Lung (tissue), 11 donors: ENCODE measurements at regions not wholly inside any gene's neighbourhood (a gene's known extent, or its start where the extent isn't known, plus 50 kb on each side); places are given as distances from the start of the nearest gene placed in this dataset.

Experiments used
- ATAC-seq: fragments of 200-7000 bp; cut with Tn5 transposase; one replicate; pipeline ENCODE4 v1.9.1; 2020; ENCODE audit warnings: moderate number of reproducible peaks; ENCODE audit not compliant: insufficient read depth, low FRiP score
- DNase-seq, 3 donors: peaks; one replicate each; pipeline ENCODE4 v3.0.0-alpha.2; 2013 to 2017
- H3K27ac ChIP-seq, 2 donors: one replicate each; pipeline ENCODE4 v1.5.1; 2013; ENCODE audit warnings: mild to moderate bottlenecking in 2 of 2, moderate library complexity in 2 of 2, control low read depth in 1 of 2, inconsistent platforms in 1 of 2, low read depth in 1 of 2, low read length in 1 of 2
- H3K27me3 ChIP-seq, 3 donors: one replicate each; pipeline ENCODE4 v1.5.1; 2013; ENCODE audit warnings: low read length in 2 of 3; ENCODE audit not compliant: control insufficient read depth in 3 of 3, insufficient read depth in 3 of 3
- H3K36me3 ChIP-seq, 4 donors: one replicate each; pipeline ENCODE4 v1.5.1; 2013; ENCODE audit warnings: low read length in 4 of 4, mild to moderate bottlenecking in 1 of 4, moderate library complexity in 1 of 4; ENCODE audit not compliant: control insufficient read depth in 4 of 4, insufficient read depth in 4 of 4
- H3K4me1 ChIP-seq, 5 donors: one replicate each; pipeline ENCODE4 v1.5.1; 2013; ENCODE audit warnings: low read length in 5 of 5, mild to moderate bottlenecking in 2 of 5, moderate library complexity in 1 of 5; ENCODE audit not compliant: control insufficient read depth in 5 of 5, insufficient read depth in 5 of 5
- H3K4me3 ChIP-seq: one replicate; pipeline ENCODE4 v1.5.1; 2013; ENCODE audit warnings: mild to moderate bottlenecking, control low read depth, moderate library complexity
- H3K9ac ChIP-seq, 2 donors: one replicate each; pipeline ENCODE4 v1.5.1; 2013; ENCODE audit warnings: low read length in 2 of 2, control low read depth in 1 of 2; ENCODE audit not compliant: insufficient read depth in 1 of 2
- H3K9me3 ChIP-seq, 4 donors: one replicate each; pipeline ENCODE4 v1.5.1; 2013; ENCODE audit warnings: low read length in 3 of 4, mild to moderate bottlenecking in 1 of 4, moderate library complexity in 1 of 4; ENCODE audit not compliant: control insufficient read depth in 4 of 4, insufficient read depth in 3 of 4
- WGBS, 2 donors: extraction: QIAGEN DNeasy Blood & Tissue Kit; methylation state at CpG; one replicate each; pipeline ENCODE4 v1.1.7; 2013; 5-methylcytosine and 5-hydroxymethylcytosine counted together
- TF ChIP-seq, protein P1 (sequence below): IDR thresholded peaks from 2 replicates; pipeline ENCODE4 v1.5.1; 2012; ENCODE audit warnings: mild to moderate bottlenecking; ENCODE audit errors: control extremely low read depth, extremely low read depth
- donor health status: control.
- donor health status: control.
- donor health status: Bipolar disorder and iron deficiency.
- donor health status: healthy.
- donor health status: DM: yes; HTN: yes; CAD: no.

DNA sequence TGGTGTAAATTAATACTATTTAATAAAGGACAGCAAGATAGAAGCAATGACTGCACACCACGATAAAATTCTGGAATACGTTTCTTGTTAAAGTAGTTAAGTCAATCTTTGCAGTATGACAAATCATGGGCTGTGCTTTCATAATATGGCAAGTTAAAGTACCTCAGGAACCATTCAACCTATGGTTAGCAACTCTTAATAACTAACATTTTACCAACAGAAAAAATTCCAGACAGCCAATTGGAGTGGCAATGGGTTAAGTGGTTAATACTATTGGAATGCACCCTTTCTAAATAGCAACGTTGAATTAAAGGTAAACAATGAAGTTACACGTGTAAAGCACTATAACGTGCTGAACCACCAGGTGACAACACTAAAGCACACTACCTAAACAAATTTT, 72.4 kb upstream of the ZCCHC13 start:
- H3K4me3 ChIP-seq, result no peak overlapping the region
- TF ChIP-seq, protein P1, sequence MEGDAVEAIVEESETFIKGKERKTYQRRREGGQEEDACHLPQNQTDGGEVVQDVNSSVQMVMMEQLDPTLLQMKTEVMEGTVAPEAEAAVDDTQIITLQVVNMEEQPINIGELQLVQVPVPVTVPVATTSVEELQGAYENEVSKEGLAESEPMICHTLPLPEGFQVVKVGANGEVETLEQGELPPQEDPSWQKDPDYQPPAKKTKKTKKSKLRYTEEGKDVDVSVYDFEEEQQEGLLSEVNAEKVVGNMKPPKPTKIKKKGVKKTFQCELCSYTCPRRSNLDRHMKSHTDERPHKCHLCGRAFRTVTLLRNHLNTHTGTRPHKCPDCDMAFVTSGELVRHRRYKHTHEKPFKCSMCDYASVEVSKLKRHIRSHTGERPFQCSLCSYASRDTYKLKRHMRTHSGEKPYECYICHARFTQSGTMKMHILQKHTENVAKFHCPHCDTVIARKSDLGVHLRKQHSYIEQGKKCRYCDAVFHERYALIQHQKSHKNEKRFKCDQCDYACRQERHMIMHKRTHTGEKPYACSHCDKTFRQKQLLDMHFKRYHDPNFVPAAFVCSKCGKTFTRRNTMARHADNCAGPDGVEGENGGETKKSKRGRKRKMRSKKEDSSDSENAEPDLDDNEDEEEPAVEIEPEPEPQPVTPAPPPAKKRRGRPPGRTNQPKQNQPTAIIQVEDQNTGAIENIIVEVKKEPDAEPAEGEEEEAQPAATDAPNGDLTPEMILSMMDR, result no peak
- 54 to 77% methylated on average over 5 of the region's 5 CpGs for WGBS, 2 donors

DNA sequence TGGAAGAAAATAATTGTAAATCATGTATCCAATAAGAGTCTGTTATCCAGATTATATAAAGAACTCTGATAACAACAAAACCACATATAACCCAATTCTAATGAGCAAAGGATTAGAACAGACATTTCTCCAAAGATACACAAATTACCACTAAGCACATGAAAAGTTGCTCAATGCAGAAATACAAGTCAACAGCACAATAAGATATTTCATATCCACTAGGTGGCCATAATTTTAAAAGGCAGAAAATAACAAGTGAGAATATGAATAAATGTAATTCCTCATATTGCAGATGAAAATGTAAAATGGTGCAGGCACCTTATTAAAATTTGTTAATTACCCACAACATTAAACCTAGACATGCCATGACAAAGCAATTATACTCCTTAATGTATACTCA, 73.9 kb upstream of the ZCCHC13 start:
- Histone ChIP-seq H3K27ac (no peak overlapping the region), H3K9me3 (no peaks in the 10 kb centered on the region), H3K4me1 (peaks cover 0 to 2% (median 0%) of the 10 kb centered on the region in 5 donors), H3K36me3 (peaks cover 0 to 2% (median under 1%) of the 10 kb centered on the region in 4 donors), H3K27me3 (peaks cover 0 to 5% (median 4%) of the 10 kb centered on the region in 3 donors), H3K9ac (no peak overlapping the region), H3K4me3 (no peak overlapping the region)
- ATAC-seq, result no peak
- TF ChIP-seq, protein P1, result no peak
- no peak for DNase-seq

More for the DNA sequence above, 72.4 kb upstream of the ZCCHC13 start:
- Histone ChIP-seq H3K9me3 (no peaks in the 10 kb centered on the region), H3K36me3 (peaks cover 0 to 2% (median 0%) of the 10 kb centered on the region in 4 donors), H3K27ac (no peak overlapping the region), H3K9ac (no peak overlapping the region), H3K27me3 (peaks cover 0 to 9% (median 2%) of the 10 kb centered on the region in 3 donors), H3K4me1 (peaks cover 0 to 2% (median 0%) of the 10 kb centered on the region in 5 donors)
- ATAC-seq (no peak), DNase-seq (no peak)

DNA sequence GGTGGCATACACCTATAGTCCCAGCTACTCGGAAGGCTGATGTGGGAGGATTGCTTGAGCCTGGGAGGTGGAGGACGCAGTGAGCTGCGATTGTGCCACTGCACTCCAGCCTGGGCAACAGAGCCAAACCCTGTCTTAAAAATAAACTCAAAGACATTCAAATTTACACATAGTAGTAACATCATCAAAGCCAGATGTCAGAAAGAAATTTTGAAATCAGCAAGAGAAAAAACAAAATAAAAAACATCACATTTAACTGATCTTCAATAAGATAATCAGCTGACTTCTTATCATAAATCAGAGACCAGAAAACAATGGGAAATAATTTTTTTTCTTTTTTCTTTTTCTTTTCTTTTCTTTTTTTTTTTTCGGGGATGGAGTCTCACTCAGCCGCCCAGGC, 78.9 kb upstream of the ZCCHC13 start:
- Histone ChIP-seq H3K27ac (no peak overlapping the region), H3K4me1 (peaks cover 0 to 2% (median 0%) of the 10 kb centered on the region in 5 donors), H3K36me3 (peaks cover 0 to 10% (median under 1%) of the 10 kb centered on the region in 4 donors), H3K27me3 (peaks cover 0 to 5% (median 4%) of the 10 kb centered on the region in 3 donors), H3K4me3 (no peak overlapping the region), H3K9ac (no peak overlapping the region), H3K9me3 (peaks cover 0 to 3% (median 0%) of the 10 kb centered on the region in 4 donors)
- WGBS, 2 donors, result 93 to 95% methylated on average over 5 of the region's 5 CpGs
- no peak for DNase-seq
- TF ChIP-seq, protein P1, result no peak
- ATAC-seq, result no peak

DNA sequence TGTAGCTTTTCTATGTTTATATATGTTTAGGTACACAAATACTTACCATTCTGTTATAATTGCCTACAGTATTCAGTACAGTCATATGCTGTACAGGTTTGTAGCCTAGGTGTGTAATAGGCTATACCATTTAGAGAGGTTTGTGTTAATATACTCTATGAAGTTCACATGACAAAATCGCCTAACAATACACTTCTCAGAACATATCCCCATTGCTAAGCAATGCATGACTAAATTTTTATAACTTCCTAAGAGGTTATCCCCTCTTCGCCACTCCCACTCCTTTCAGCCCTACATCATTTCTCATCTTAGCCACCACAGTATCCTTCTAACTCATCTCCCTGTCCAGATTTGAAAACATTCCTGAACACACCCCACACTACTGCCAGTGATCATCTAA, 83.7 kb upstream of the ZCCHC13 start:
- Histone ChIP-seq H3K9me3 (peaks cover 0 to 3% (median 0%) of the 10 kb centered on the region in 4 donors), H3K4me3 (no peak overlapping the region), H3K27me3 (peaks cover 0 to 13% (median 4%) of the 10 kb centered on the region in 3 donors), H3K4me1 (peaks cover 0 to 2% (median 0%) of the 10 kb centered on the region in 5 donors), H3K9ac (no peak overlapping the region), H3K36me3 (peaks cover 0 to 15% (median 0%) of the 10 kb centered on the region in 4 donors), H3K27ac (no peak overlapping the region)
- DNase-seq, result no peak
- 83 to 97% methylated on average over 2 of the region's 2 CpGs for WGBS, 2 donors
- ATAC-seq, result no peak
- TF ChIP-seq, protein P1, result no peak
